Peyer's patch (tissue), 4 donors: ENCODE measurements at regions not wholly inside any gene's neighbourhood (a gene's known extent, or its start where the extent isn't known, plus 50 kb on each side); places are given as distances from the start of the nearest gene placed in this dataset.
A peak's percentile ranks its signal among the peaks of the same experiment; 100 is the strongest.

ENCODE experiments used
- DNase-seq, 3 donors: peaks; one replicate each; pipeline ENCODE4 v3.0.0-alpha.2; 2017 to 2019
- H3K27ac ChIP-seq, 4 donors: fragments of 200-600 bp; sonication (generic); one replicate each; pipeline ENCODE4 v1.5.1; 2016 to 2019
- H3K27me3 ChIP-seq, 2 donors: fragments of 200-600 bp; sonication (generic); one replicate each; pipeline ENCODE4 v1.5.1; 2019
- H3K36me3 ChIP-seq, 3 donors: fragments of 200-600 bp; sonication (generic); one replicate each; pipeline ENCODE4 v1.5.1; 2016 to 2019
- H3K4me1 ChIP-seq, 4 donors: fragments of 200-600 bp; sonication (generic); one replicate each; pipeline ENCODE4 v1.5.1; 2016 to 2019
- H3K4me3 ChIP-seq, 4 donors: fragments of 200-600 bp; sonication (generic); 1 replicate in 3 of 4; 2 replicates in 1 of 4; pipeline ENCODE4 v1.5.1; 2016 to 2019; ENCODE audit warnings: mild to moderate bottlenecking in 1 of 4
- H3K9me3 ChIP-seq, 4 donors: fragments of 200-600 bp; sonication (generic); one replicate each; pipeline ENCODE4 v1.5.1; 2016 to 2019; ENCODE audit warnings: mild to moderate bottlenecking in 1 of 4
- CTCF ChIP-seq, 6 experiments: fragments of 450-650 bp in 4 of 6; fragments of 200-600 bp in 2 of 6; sonication (generic) in 1 of 6; IDR thresholded peaks; one replicate each; pipeline ENCODE4 v1.5.1; 2017 to 2019; ENCODE audit warnings: antibody characterized with exemption in 6 of 6, mild to moderate bottlenecking in 3 of 6, moderate library complexity in 1 of 6
- POLR2A ChIP-seq, 2 donors: fragments of 450-650 bp; IDR thresholded peaks; one replicate each; pipeline ENCODE4 v1.5.1; 2017; ENCODE audit warnings: antibody characterized with exemption in 2 of 2, mild to moderate bottlenecking in 2 of 2, moderate library complexity in 2 of 2

GRCh38 chr5:93902288-93902687 is 160.9 kb upstream of the POU5F2 start:
- Histone ChIP-seq H3K27me3 (no peaks in the 10 kb centered on the region), H3K27ac (no peak overlapping the region)
- no peak for DNase-seq

GRCh38 chr5:93899026-93899600 is 157.7 kb upstream of the POU5F2 start:
- no peak overlapping the region for H3K4me3 ChIP-seq
- H3K27me3 ChIP-seq, result no peaks in the 10 kb centered on the region
- no peaks in the 10 kb centered on the region for H3K9me3 ChIP-seq
- H3K36me3 ChIP-seq, result no peaks in the 10 kb centered on the region
- DNase-seq, result no peak
- TF ChIP-seq CTCF (IDR thresholded peaks at IDR 0.05) (peak in 4 of 6 experiments; percentile 20 to 39 (median 31)), POLR2A (IDR thresholded peaks at IDR 0.05) (no peak)
- no peaks in the 10 kb centered on the region for H3K4me1 ChIP-seq
- no peak overlapping the region for H3K27ac ChIP-seq

More at GRCh38 chr5:93902288-93902687, 160.9 kb upstream of the POU5F2 start:
- Histone ChIP-seq H3K4me3 (no peak overlapping the region), H3K36me3 (no peaks in the 10 kb centered on the region), H3K9me3 (no peaks in the 10 kb centered on the region), H3K4me1 (no peaks in the 10 kb centered on the region)
- TF ChIP-seq CTCF (IDR thresholded peaks at IDR 0.05), result no peak
- TF ChIP-seq POLR2A (IDR thresholded peaks at IDR 0.05), result no peak

- Histone ChIP-seq H3K4me3 (no peak overlapping the region), H3K27me3 (no peaks in the 10 kb centered on the region), H3K36me3 (no peaks in the 10 kb centered on the region), H3K4me1 (peaks cover 0 to 4% (median 0%) of the 10 kb centered on the region in 4 donors), H3K27ac (no peak overlapping the region), H3K9me3 (no peaks in the 10 kb centered on the region)
- no peak for DNase-seq
- TF ChIP-seq POLR2A (IDR thresholded peaks at IDR 0.05), result no peak
- peak in 2 of 6 experiments; percentile 14 to 29 for TF ChIP-seq CTCF (IDR thresholded peaks at IDR 0.05)
These were observed 153.4 kb upstream of the POU5F2 start for GRCh38 chr5:93894601-93895354.

- Histone ChIP-seq H3K4me3 (no peak overlapping the region), H3K4me1 (peaks cover 0 to 4% (median 0%) of the 10 kb centered on the region in 4 donors), H3K27ac (no peak overlapping the region), H3K36me3 (no peaks in the 10 kb centered on the region), H3K27me3 (no peaks in the 10 kb centered on the region), H3K9me3 (no peaks in the 10 kb centered on the region)
- DNase-seq, result no peak
- TF ChIP-seq CTCF (IDR thresholded peaks at IDR 0.05) (no peak), POLR2A (IDR thresholded peaks at IDR 0.05) (no peak)
These were observed 151.7 kb upstream of the POU5F2 start for GRCh38 chr5:93893075-93893474.

GRCh38 chr5:93892481-93892880 is 151.1 kb upstream of the POU5F2 start:
- Histone ChIP-seq H3K27me3 (no peaks in the 10 kb centered on the region), H3K36me3 (no peaks in the 10 kb centered on the region), H3K27ac (no peak overlapping the region), H3K9me3 (no peaks in the 10 kb centered on the region), H3K4me1 (peaks cover 0 to 4% (median 0%) of the 10 kb centered on the region in 4 donors), H3K4me3 (no peak overlapping the region)
- no peak for DNase-seq
- TF ChIP-seq POLR2A (IDR thresholded peaks at IDR 0.05), result no peak
- TF ChIP-seq CTCF (IDR thresholded peaks at IDR 0.05), result no peak
